Myocyte (in vitro differentiated cells): ENCODE measurements at regions not wholly inside any gene's neighbourhood (a gene's known extent, or its start where the extent isn't known, plus 50 kb on each side); places are given as distances from the start of the nearest gene placed in this dataset.
"Not testable (repeated sequence)": the region's sequence is repeated elsewhere in the genome, so short reads cannot be mapped to it uniquely, and the experiment has no call there.

Experiments used
- DNase-seq: peaks from one replicate; pipeline ENCODE4 v3.0.0-alpha.2; 2012; ENCODE audit warnings: low read depth

DNA sequence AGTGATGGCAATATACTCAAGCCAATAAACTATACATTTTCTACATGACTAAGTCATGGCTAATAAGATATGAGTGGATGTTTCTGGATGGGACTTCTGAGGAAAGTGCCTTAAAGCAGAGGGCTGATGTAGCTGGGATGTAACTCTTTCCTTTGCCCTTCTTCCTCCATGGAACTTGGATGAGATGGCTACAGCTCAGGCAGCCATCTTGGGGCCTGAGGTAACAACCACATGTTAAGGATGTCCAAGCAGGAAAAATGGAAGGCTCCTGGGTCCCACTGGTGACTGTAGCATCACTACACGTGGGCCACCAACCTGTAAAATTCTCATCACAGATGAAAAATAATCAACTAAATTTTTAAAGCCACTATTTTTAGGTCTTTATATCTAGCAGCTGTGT, 54.4 kb upstream of the GRIP1 start:
- DNase-seq = no peak

DNA sequence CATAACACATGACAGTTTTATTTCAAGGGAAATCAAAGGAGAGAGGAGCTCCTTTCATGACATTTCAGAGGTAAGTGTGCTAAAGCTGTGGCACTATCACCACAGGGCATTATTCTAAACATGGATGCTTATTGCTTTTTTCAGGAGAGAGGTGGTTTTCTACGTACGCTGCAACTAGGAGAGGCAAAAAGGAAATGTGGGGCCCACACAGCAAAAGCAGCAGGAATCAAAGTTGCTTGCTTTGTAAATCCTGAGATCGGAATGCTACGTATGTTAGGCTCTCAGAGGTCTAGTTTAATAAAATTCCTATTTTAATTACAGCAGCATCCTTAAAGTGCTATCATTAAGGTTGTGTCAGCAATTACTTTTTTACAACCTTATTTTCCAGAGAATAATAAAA, 55.0 kb upstream of the GRIP1 start:
- no peak for DNase-seq

DNA sequence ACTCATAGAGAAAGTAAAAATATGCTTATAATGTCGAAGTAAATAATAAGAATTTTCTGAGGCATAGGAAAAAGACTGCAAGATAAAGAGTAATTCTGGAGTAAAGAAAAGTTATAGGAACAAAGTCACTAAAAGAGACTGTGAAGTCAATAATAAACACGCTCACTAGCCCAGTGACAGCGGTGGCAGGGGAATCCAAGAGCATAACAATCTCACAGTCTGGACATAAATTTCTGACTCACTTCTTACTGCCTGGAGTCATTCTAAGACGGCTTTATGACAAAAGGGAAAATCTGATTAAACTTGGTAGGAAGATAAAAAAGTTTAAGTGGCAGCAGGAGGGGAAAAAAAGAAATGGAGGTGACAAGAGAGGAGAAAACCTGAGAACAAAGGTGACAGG, 56.4 kb upstream of the GRIP1 start:
- no peak for DNase-seq

DNA sequence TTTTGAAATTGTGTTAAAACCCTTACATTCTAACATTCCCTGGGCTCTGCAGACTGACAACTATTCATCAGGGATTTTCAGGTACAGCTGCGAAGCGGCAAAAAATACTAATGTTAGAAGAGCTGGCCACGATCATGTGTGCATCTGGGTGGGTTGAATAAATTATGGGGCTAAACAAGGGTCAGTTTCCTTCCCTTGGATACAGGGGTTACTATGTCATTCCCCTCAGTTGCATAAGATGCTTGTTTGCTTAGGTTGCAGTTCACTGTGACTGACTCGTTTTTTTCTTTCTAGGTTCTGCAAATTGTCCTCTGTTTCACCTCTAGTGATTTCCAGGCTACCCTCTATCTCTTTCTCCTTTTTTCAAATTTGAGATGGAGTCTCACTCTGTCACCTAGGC, 58.1 kb upstream of the GRIP1 start:
- DNase-seq = no peak

DNA sequence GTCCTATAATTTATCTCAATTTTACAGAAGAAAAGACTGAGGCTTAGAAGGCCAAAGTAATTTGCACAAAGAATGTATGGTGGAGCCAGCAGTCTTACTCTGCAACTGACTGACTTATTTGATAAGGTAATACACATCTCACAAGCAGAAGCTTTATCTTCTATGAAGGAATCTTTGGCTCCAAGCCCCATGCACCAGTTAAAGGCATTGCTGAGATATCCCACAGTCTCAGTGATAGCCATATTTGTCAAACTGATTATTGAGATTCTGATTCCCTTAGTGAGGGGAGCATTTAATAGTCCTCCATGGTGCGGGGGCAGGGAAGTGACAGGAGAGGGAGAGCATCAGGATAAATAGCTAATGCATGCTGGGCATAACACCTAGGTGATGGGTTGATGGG, 60.4 kb upstream of the GRIP1 start:
- no peak for DNase-seq

DNA sequence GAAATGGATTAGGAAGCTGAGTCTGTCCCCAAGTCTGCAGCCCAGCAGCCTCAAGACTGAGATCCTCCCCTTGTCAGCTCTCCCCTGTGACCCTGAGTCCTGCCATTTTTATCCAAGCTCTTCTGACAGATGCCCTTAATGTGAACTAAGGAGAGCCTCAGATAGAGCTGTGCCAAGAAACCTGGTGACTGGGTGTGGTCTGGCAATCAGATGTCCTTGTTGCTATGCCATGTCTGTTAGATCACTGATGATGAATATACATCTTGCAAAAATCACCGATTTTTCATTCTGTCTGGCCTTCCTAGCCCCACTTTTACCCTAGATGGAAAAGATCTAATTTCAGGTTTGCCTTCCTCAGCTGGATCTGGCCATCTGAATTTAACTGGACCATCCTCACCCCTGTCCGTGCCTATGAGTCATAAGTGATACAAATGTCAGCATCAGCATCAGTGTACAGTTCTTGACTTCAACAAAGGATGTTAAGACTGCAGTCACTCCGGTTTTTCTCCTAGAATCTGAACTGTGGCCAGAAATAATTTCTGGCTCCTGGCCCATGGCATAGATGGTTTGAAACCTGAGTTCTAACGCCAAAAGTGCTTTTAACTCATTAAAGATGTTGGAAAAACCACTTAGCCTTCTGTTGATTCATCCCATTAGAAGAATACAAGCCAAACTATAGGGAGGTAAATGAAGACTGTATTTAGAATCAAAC, 61.2 kb upstream of the GRIP1 start:
- DNase-seq = no peak

DNA sequence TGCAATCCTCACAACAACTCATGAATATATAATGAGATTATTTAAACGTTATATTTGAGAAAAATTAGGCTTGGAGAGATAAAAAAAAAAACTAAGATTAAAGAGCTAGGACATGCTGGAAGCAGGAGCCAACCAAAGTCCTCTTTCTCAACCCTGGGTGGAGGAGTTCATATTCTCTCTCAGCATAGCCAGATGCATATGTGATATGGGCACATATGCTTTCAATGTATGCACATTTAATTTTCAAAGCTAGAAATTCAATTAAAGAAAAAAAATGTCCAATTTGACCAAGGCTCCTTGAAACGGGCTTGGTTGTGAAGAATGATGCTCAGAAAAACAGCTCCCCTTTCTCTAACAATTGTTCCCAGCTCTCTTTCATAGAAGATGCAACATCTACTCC, 61.9 kb upstream of the GRIP1 start:
- no peak for DNase-seq

DNA sequence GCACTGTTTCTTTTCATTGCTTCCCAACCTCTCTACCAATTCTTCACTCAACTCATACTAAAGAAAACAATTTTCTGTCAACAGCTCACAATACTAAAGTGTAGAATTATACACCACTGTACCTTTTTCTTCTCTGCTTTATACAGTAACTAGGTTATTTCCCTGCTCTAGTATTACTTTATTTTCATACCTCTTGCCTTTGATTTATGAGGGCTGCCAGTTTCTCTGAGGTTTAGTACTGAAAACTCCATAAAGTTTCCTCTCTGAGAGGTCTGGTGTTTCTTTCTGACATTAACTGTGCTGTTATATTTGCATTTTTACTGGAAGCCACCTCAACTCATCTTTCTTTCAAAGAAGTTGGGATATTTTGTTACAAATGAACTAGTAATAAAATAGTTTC, 63.0 kb upstream of the GRIP1 start:
- DNase-seq = no peak

DNA sequence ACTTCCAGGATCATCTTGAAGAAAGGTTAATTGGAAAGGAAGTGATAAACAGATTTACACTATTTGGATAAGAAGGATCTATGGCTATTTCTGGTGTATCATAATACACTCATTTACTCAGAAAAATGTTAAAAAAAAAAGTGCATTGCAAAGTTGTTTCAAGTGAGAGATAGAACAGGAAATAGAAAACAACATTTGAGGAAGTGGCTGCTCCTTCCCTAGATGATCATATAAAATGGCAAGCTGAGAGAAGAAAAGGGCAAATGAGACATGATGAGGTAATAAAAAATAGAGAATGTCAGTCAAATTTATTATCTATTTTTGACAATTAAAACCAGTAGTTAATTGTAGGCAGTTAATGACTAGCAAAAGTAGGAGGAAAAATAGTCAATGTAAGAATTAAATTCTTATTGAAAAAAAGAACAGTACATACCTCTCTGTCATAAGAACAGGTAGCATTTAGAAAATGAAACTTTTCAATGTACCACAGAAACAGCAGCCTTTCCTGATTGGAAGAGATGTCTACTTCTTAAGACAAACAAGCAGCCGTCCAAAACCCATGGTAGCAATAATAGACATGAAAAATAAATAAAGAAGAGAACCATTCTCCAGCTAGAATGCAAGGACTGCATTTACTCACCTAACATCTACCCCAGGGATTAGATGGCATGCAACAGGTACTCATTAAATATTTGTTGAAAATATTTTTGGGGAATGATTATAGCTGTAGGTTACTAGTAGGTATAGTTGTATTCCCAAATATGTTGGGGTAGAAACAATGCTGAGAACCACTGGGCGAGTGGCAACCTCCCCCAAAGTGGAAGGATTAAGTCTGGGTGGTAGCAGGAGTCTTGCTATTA, 63.9 kb upstream of the GRIP1 start:
- no peak for DNase-seq

DNA sequence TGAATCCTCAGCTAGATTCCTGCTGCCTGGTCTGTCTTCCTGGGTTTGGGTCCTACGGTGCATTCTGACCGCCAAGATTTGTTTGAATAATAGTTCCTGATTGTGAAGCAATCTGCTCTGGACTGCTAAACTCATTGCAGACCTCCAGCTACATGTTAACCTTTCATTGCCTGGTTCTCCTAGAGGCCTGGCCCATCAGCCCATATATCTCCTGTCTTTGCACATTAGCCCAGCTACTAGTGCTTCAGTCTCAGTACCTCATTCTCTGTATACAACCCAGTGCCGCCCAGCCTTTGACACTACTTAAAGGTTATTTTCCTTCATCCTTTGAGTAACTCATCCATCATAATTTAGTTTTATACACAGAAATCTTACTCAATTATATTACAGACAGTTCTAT, 65.6 kb upstream of the GRIP1 start:
- DNase-seq = no peak

DNA sequence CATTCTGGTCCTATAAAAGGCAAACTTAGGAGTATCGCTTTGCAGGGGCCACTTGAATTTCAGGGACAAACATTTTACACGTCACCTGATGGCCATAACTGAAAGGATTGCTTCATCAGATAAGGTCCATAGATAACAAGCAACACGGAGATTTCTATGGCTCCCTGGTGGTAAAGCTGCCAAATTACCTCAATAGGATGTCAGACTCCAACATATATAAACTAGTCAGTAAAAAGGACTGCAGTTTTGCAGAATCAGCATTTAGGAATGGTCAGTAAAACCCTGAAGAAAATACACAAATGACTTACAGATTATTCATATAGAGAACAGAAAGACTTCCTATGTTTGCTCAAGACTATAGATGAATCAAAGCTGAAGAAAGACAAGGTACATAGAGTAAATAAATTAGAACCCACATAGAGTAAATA, 66.1 kb upstream of the GRIP1 start:
- DNase-seq = no peak

DNA sequence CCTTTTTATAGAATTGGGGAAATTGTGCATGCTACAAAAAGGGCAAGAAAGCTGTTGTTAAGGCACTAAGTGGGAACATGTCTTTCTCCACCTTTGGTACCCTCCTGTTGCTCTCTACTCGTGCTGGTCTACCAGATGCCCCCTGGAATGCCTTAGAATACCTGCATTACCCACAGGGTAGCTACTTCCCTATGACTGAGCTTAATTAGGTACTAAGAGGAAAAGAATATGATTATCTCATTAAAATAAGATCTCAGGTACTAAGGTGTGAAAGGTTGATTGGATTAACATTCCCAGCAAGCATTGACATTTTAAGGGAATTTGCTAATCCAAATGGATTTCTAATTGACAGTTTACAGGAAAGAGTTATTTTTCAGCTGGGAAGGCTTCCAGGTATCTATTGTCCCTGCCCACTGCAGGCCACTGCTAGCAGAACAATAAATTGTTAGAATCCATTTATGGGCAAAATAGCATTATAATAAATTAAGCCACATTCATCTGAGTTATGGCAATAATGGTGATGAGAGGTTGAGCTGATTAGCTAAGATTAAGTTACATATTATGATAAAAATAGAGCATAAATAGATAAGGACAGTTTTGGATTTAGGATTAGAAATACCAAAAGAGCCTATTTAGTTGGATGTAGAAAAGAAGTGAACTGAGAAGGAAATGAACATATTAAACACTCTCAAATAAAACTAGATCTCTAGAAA, 67.8 kb upstream of the GRIP1 start:
- DNase-seq = no peak

DNA sequence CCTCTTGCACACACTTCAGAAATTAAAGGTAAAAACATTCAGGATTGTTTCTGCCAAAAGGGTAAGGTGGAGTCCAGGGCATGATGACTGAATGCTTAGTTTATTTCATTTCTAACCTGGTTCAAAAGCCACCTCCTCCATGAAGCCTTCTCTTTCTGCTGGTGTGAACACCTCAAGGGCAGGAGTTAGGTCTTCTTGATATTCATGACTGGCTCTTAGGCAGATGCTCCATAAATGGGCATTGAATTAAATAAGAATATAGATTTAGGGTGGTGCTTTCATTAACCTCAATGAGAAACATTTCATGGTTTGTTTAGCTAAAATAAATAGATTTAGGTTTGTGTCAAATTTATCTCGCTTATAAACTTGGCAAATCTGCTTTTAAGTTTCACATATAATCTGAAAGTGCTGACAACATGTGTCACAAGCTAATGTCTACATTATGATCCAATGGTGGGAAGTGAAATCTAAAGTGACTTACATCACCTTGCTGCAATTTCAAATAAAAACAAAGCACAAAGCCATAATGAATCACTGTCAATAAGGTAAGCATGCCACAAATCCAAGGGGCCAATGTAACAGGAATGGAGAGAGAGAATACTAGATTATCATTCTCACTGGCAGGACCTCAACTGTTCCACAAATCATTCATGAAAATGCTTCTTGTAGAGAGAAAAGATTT, 72.7 kb upstream of the GRIP1 start:
- DNase-seq = no peak

DNA sequence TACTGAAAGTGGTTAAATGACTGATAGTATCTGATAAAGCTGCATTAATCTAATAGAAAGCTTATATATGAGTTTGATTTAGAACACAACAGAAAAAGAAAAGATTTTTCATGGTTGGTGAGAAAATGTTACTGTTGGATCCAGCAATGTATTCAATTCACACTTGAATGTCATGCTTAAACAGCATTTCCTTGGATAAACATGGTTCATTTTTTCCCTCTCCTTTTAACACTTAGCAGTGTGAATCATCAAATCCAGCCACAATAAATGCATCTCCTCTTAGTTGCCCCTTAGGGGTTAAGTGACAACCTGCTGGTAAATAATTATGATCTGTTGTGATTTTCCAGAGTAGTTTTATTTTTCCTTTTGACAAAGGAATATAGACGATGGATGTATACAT, 74.9 kb upstream of the GRIP1 start:
- DNase-seq = no peak

DNA sequence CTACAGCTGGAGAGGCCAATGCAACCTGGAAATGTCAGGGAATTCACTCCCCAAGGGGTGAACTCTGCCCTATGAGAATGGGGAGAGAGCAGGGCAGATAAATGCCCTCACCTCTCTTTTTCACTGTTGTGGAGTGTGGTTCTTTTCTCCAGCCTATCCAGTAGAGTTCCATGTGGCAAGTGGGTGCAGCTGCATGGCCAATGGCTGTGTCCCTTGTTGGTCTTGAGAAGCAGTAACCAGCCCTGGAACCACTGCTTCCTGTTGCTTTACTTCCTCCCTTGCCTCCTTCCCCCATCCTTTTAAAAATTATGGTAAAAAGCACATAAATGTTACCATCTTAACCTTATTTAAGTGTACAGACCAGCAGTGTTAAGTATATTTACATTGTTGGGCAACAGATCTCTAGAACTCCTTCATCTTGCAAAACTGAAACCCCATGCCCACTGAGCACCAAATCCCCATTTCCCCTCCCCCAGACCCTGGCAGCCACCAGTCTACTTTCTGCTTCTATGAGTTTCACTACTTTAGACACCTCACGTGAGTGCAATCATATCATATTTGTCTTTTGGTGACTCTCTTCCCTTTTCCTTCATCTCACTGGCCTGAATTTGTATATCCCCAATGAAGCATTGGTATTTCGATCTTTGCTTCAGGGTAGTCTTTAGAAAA, 77.0 kb upstream of the GRIP1 start:
- no peak for DNase-seq

DNA sequence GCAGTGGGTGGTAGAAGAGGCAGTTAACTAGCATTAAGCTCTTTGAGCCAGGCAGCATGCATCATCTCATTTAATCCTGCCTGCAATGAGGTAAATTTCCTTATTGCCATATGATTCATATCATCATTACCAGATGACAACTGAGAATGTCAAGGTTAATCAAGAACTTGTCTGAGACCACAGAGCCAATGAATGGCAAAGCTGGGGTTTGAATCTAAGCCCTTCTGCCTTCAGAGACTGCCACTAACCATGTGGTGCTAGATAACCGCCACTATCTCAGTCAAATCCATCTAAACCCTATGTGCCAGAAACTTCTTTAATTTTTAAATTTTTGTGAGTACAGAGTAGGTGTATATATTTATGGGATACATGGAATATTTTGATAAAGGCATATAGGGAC, 77.8 kb upstream of the GRIP1 start:
- DNase-seq = no peak

DNA sequence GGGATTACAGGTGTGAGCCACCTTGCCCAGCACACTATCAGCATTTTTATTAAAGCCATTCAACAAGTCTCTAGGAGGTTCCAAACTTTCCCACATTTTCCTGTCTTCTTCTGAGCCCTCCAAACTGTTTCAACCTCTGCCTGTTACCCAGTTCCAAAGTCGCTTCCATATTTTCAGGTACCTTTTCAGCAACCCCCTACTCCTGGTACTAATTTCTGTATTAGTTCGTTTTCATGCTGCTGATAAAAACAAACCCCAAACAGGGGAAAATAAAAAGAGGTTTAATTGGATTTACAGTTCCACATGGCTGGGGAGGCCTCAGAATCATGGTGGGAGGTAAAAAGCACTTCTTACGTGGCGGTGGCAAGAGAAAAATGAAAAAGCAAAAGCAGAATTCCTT, 81.2 kb upstream of the GRIP1 start:
- not testable (repeated sequence) for DNase-seq

DNA sequence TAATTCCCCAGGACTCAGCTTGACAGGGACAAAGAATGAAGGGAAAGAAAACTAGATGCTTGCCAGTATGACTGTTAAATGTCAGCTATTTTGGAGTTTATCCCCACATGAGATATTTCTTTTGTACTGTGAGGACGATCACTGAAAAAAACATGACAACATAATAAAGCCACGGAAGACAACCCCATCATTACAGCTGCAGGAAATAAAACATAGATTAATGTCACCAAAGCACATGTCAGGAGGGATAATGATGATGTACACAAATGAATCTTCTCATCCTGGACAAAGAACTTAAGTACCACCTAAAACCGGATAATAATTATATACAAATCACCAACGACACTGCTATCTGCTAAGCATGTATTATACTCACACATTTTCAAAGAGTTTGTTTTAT, 84.6 kb upstream of the GRIP1 start:
- DNase-seq = no peak

DNA sequence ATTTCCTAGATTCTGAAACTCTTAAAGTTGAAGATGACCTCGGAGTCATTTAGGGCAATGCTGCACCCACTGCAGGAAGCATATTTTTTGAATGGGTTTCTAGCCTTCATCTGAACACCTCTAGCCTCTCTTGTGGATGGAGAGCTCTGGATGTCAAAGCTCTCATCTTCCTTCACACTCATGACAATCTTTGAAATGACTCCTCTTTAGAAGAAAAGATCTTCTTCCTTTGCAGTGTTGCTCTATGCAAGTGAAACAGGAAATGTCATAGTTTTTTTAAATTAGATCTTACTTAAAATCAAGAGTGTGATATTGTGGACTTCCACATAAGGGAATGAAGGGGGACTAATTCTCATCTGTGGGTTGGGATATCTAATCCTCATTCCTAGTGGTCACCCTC, 86.3 kb upstream of the GRIP1 start:
- no peak for DNase-seq

DNA sequence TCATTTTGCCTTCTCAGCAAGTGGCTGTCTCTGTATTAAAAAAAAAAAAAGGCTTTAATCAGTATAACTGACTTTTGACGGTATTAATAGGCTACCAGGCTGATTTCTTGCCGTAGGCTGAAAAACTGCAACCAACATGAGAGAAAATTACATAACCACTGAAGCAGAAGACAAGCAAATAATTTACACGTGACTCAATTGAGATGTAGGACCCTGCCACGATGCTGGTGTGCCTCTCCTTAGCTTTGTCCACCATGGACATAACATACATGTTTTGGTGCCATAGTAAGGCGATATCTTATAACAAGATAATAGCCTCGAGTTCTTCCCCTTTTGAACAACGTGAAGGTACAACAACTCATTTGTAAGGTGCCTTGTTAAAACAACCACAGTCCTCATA, 88.7 kb upstream of the GRIP1 start:
- no peak for DNase-seq

DNA sequence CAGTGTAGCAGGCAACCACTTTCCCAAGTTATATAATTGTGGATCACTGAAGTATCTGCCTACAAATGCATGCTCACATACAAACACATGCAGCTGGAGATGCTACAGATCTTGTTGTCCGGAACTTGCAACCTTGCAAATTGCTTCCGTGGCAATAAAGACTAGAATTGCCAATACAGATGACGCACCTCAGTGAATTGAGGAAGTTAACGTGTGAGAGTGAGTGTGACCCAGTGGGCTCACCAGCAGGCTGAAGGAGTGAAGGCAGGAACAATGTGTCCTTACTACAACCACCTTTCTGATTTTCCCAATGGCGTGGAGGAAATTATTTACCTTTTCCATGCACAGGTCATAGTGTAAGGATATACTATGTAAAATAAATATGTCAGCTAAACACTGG, 89.4 kb upstream of the GRIP1 start:
- DNase-seq = no peak
